GM19463 (cell line): ENCODE measurements at regions not wholly inside any gene's neighbourhood (a gene's known extent, or its start where the extent isn't known, plus 50 kb on each side); places are given as distances from the start of the nearest gene placed in this dataset.
"Not testable (repeated sequence)": the region's sequence is repeated elsewhere in the genome, so short reads cannot be mapped to it uniquely, and the experiment has no call there.

ENCODE experiments used
- ATAC-seq: cut with Tn5 transposase; IDR thresholded peaks from one replicate; pipeline ENCODE4 v1.9.1; 2021; ENCODE audit warnings: mild to moderate bottlenecking, moderate library complexity; ENCODE audit not compliant: unreplicated experiment

GRCh38 chr4:156335721-156336120, 382.1 kb upstream of the CTSO start:
- no peak for ATAC-seq

GRCh38 chr4:156330436-156331031, 376.9 kb upstream of the CTSO start:
- ATAC-seq: no peak

- no peak for ATAC-seq
These were observed 376.1 kb upstream of the CTSO start for GRCh38 chr4:156329779-156330178.

- no peak for ATAC-seq
These were observed 375.2 kb upstream of the CTSO start for GRCh38 chr4:156328882-156329281.

GRCh38 chr4:156326246-156326645, 372.6 kb upstream of the CTSO start:
- ATAC-seq: no peak

GRCh38 chr4:156322592-156322991, 368.9 kb upstream of the CTSO start:
- ATAC-seq: no peak

GRCh38 chr4:156321203-156321602, 367.5 kb upstream of the CTSO start:
- no peak for ATAC-seq

GRCh38 chr4:156313497-156313896, 359.8 kb upstream of the CTSO start:
- no peak for ATAC-seq

- no peak for ATAC-seq
These were observed 358.7 kb upstream of the CTSO start for GRCh38 chr4:156312261-156312847.

- no peak for ATAC-seq
These were observed 355.4 kb upstream of the CTSO start for GRCh38 chr4:156309031-156309430.

GRCh38 chr4:156303708-156304107, 350.0 kb upstream of the CTSO start:
- ATAC-seq: no peak

- ATAC-seq: no peak
These were observed 344.6 kb upstream of the CTSO start for GRCh38 chr4:156298230-156298629.

GRCh38 chr4:156295676-156296195, 342.1 kb upstream of the CTSO start:
- ATAC-seq: no peak

- ATAC-seq: no peak
These were observed 340.9 kb upstream of the CTSO start for GRCh38 chr4:156294577-156294976.

- no peak for ATAC-seq
These were observed 340.1 kb upstream of the CTSO start for GRCh38 chr4:156293657-156294297.

- no peak for ATAC-seq
These were observed 337.7 kb upstream of the CTSO start for GRCh38 chr4:156291317-156291716.

GRCh38 chr4:156290811-156291210, 337.1 kb upstream of the CTSO start:
- ATAC-seq: no peak

GRCh38 chr4:156290026-156290425, 336.4 kb upstream of the CTSO start:
- not testable (repeated sequence) for ATAC-seq

GRCh38 chr4:156280686-156281085, 327.0 kb upstream of the CTSO start:
- ATAC-seq: no peak

- no peak for ATAC-seq
These were observed 311.7 kb upstream of the CTSO start for GRCh38 chr4:156265407-156265806.

- no peak for ATAC-seq
These were observed 307.6 kb upstream of the CTSO start for GRCh38 chr4:156261230-156261629.
